Activated B cell treated with CpG ODN at 0.5 μM for 24 hours (primary cell): ENCODE measurements at regions not wholly inside any gene's neighbourhood (a gene's known extent, or its start where the extent isn't known, plus 50 kb on each side); places are given as distances from the start of the nearest gene placed in this dataset.

Source experiments
- ATAC-seq: fragments of 200-7000 bp; cut with Tn5 transposase; one replicate; pipeline ENCODE4 v1.10.0; 2021; ENCODE audit warnings: low read depth, mild to moderate bottlenecking, moderate library complexity
- CTCF ChIA-PET: fragments of 350-600 bp; sonication (Branson Sonifier 250); formaldehyde crosslinking; loops from one replicate; lab custom pipeline; 2021; ENCODE audit warnings: antibody characterized with exemption; lab: Charles Lee
- POLR2A ChIA-PET: fragments of 350-600 bp; sonication (Branson Sonifier 250); formaldehyde crosslinking; loops from one replicate; lab custom pipeline; 2021; ENCODE audit warnings: antibody characterized with exemption; lab: Charles Lee
- DNase-seq: peaks from one replicate; pipeline ENCODE4 v3.0.0; 2022
- H3K27ac Mint-ChIP-seq: one replicate; pipeline ENCODE4 v1.8.0; 2020; ENCODE audit warnings: mixed read lengths
- H3K27me3 Mint-ChIP-seq: one replicate; pipeline ENCODE4 v1.8.0; 2021; ENCODE audit warnings: mixed read lengths
- H3K36me3 Mint-ChIP-seq: one replicate; pipeline ENCODE4 v1.8.0; 2021; ENCODE audit warnings: low read depth, mixed read lengths
- H3K4me1 Mint-ChIP-seq: one replicate; pipeline ENCODE4 v1.8.0; 2021; ENCODE audit warnings: mixed read lengths
- H3K4me3 Mint-ChIP-seq: one replicate; pipeline ENCODE4 v1.8.0; 2020; ENCODE audit warnings: mild to moderate bottlenecking, mixed read lengths
- H3K9me3 Mint-ChIP-seq: one replicate; pipeline ENCODE4 v1.8.0; 2020; ENCODE audit warnings: mixed read lengths
- intact Hi-C: fragments of 100-400 bp; cut with micrococcal nuclease; formaldehyde crosslinking; loops from one replicate; pipeline ENCODE4 v1.15.1; 2024
- TF ChIP-seq, protein P1 (sequence below): fragments of 200-600 bp; IDR thresholded peaks from one replicate; pipeline ENCODE4 v1.8.0; 2022; ENCODE audit warnings: antibody characterized with exemption, mild to moderate bottlenecking

DNA sequence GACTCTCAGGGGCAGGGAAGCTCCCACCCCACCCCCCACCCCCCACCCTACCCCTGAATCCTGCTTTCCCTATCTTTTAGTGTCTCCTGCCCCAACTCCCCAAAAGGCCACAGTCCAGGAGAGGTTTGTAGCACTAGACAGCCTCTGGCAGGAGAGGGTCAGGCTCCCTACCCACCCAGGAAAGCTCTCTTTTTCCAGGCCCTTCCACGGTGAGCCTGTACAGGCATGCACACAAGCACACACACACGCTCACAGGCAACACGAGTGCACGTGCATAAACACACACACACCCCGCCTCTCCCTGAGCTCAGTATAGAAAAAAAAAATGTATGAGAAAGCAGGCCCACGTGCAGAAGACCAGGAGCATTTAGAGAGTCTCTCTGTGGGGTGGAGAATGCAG, 414.0 kb downstream of the MN1 start:
- no peak for DNase-seq
- ATAC-seq = no peak
- ChIA-PET CTCF (no interaction called here), POLR2A (no interaction called here)
- Mint-ChIP-seq H3K27me3 (peaks cover 10% of the 10 kb centered on the region), H3K9me3 (no peaks in the 10 kb centered on the region), H3K4me1 (peaks cover 2% of the 10 kb centered on the region), H3K4me3 (no peak overlapping the region), H3K36me3 (no peaks in the 10 kb centered on the region), H3K27ac (no peak overlapping the region)
- TF ChIP-seq, protein P1, sequence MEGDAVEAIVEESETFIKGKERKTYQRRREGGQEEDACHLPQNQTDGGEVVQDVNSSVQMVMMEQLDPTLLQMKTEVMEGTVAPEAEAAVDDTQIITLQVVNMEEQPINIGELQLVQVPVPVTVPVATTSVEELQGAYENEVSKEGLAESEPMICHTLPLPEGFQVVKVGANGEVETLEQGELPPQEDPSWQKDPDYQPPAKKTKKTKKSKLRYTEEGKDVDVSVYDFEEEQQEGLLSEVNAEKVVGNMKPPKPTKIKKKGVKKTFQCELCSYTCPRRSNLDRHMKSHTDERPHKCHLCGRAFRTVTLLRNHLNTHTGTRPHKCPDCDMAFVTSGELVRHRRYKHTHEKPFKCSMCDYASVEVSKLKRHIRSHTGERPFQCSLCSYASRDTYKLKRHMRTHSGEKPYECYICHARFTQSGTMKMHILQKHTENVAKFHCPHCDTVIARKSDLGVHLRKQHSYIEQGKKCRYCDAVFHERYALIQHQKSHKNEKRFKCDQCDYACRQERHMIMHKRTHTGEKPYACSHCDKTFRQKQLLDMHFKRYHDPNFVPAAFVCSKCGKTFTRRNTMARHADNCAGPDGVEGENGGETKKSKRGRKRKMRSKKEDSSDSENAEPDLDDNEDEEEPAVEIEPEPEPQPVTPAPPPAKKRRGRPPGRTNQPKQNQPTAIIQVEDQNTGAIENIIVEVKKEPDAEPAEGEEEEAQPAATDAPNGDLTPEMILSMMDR = no peak
- intact Hi-C loops = no loop called here

GRCh38 chr22:27388090-27388600, 413.4 kb downstream of the MN1 start:
- no peak overlapping the region for H3K4me3 Mint-ChIP-seq
- CTCF ChIA-PET = no interaction called here
- H3K4me1 Mint-ChIP-seq = peaks cover 2% of the 10 kb centered on the region
- POLR2A ChIA-PET = no interaction called here
- ATAC-seq (no peak), DNase-seq (no peak)
- H3K36me3 Mint-ChIP-seq = no peaks in the 10 kb centered on the region
- TF ChIP-seq, protein P1 = no peak
- H3K27me3 Mint-ChIP-seq = peaks cover 10% of the 10 kb centered on the region
- no peak overlapping the region for H3K27ac Mint-ChIP-seq
- intact Hi-C loops = no loop called here
- no peaks in the 10 kb centered on the region for H3K9me3 Mint-ChIP-seq

- Mint-ChIP-seq H3K27me3 (peaks cover 10% of the 10 kb centered on the region), H3K27ac (no peak overlapping the region), H3K9me3 (no peaks in the 10 kb centered on the region), H3K36me3 (no peaks in the 10 kb centered on the region), H3K4me1 (peaks cover 2% of the 10 kb centered on the region), H3K4me3 (no peak overlapping the region)
- CTCF ChIA-PET = no interaction called here
- no peak for ATAC-seq
- TF ChIP-seq, protein P1 = no peak
- DNase-seq = no peak
- POLR2A ChIA-PET = no interaction called here
- intact Hi-C loops = no loop called here
Measured at GRCh38 chr22:27389727-27390075, 411.9 kb downstream of the MN1 start.

- ChIA-PET POLR2A (no interaction called here), CTCF (no interaction called here)
- no peak overlapping the region for H3K27ac Mint-ChIP-seq
- intact Hi-C loops = no loop called here
- peaks cover 2% of the 10 kb centered on the region for H3K4me1 Mint-ChIP-seq
- no peak overlapping the region for H3K4me3 Mint-ChIP-seq
- no peaks in the 10 kb centered on the region for H3K9me3 Mint-ChIP-seq
- no peak for ATAC-seq
- H3K36me3 Mint-ChIP-seq = no peaks in the 10 kb centered on the region
- DNase-seq = no peak
- peaks cover 10% of the 10 kb centered on the region for H3K27me3 Mint-ChIP-seq
- TF ChIP-seq, protein P1 = no peak
Measured at GRCh38 chr22:27391092-27391770, 410.3 kb downstream of the MN1 start.

DNA sequence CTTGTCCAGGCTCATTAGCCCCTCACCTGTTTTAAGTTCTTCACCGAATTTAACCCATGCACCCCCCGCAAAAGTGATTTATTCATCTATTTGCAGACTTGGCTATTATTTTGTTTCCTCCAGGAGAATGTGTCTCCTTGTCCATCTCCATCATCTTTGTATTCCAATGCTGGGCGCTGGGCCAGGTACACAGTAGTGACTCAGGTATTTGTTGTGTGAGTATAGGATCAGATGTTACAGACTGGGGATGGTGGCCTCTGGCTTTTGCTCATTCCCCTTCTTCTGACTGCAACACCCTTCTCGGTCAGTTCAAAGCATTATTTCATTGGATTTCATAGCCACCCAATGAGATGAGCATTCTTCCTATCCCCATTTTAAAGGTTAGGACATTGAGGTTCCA, 408.2 kb downstream of the MN1 start:
- Mint-ChIP-seq H3K36me3 (no peaks in the 10 kb centered on the region), H3K4me3 (no peak overlapping the region), H3K27ac (no peak overlapping the region), H3K27me3 (peaks cover 9% of the 10 kb centered on the region), H3K4me1 (no peaks in the 10 kb centered on the region), H3K9me3 (no peaks in the 10 kb centered on the region)
- no peak for ATAC-seq
- TF ChIP-seq, protein P1 = no peak
- no peak for DNase-seq
- CTCF ChIA-PET = no interaction called here
- intact Hi-C loops = no loop called here
- POLR2A ChIA-PET = no interaction called here
